ENCODE measurements at regions not wholly inside any gene's neighbourhood (a gene's known extent, or its start where the extent isn't known, plus 50 kb on each side); places are given as distances from the start of the nearest gene placed in this dataset.

DNA sequence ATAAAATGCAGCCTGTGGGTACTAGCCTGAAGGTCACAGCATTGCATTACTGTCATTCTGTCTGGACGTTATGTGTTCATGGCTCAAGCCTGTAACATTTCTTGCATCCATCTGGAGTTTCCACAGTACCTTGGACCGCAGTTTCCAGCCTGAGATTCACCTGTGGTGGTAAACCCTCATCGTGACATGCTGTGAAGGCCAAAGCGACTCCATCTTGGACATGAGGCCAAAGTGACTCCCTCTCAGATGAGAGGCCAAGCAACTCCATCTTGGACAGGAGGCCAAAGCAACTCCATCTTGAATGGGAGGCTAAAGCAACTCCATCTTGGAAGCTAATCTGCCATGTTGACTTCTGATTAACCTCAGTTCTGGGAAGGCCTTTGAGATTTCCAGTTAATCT, 257.7 kb upstream of the MYT1L start:
- no peak overlapping the region for H3K27ac ChIP-seq
- H3K4me1 ChIP-seq, result no peaks in the 10 kb centered on the region
- intact Hi-C loops (cut with DNase I; ENCODE audit: low total_unique reads), result no loop called here
- peaks cover 0 to 3% (median 0%) of the 10 kb centered on the region in 7 donors for H3K27me3 ChIP-seq (replicated peaks in 1 of 7)
- WGBS, 5 donors, result 69 to 88% (median 84%) methylated on average over 4 of the region's 4 CpGs
- H3K4me3 ChIP-seq, result no peak overlapping the region
- H3K36me3 ChIP-seq, result no peaks in the 10 kb centered on the region
- peaks cover 0 to 12% (median 2%) of the 10 kb centered on the region in 8 donors for H3K9me3 ChIP-seq
- TF ChIP-seq POLR2A (IDR thresholded peaks at IDR 0.05), result no peak
- TF ChIP-seq, protein P1, sequence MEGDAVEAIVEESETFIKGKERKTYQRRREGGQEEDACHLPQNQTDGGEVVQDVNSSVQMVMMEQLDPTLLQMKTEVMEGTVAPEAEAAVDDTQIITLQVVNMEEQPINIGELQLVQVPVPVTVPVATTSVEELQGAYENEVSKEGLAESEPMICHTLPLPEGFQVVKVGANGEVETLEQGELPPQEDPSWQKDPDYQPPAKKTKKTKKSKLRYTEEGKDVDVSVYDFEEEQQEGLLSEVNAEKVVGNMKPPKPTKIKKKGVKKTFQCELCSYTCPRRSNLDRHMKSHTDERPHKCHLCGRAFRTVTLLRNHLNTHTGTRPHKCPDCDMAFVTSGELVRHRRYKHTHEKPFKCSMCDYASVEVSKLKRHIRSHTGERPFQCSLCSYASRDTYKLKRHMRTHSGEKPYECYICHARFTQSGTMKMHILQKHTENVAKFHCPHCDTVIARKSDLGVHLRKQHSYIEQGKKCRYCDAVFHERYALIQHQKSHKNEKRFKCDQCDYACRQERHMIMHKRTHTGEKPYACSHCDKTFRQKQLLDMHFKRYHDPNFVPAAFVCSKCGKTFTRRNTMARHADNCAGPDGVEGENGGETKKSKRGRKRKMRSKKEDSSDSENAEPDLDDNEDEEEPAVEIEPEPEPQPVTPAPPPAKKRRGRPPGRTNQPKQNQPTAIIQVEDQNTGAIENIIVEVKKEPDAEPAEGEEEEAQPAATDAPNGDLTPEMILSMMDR (IDR thresholded peaks at IDR 0.05 in 8 of 11, conservative IDR thresholded peaks at IDR 0.05 in 3 of 11), result no peak
- no peak for TF ChIP-seq POLR2AphosphoS5 (IDR thresholded peaks at IDR 0.05)
- no peak for DNase-seq

DNA sequence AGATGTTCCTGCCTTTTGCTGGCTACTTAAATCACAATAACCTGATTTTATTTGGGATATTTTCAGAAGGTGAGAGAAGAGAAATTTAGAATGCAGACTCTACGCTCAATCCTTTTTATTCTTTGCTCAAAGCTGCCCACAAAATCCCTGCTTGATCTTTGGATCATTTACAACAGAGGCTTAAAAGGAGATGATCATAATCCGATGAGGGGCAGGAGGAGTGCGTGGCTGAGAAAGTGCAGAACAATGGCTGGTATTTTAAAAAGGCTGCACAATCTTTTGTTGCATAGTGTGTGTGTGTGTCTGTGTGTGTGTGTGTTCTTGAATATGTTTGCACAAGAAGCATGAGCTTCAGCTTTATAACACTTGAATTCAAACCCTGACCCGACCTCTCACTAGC, 256.3 kb upstream of the MYT1L start:
- H3K27me3 ChIP-seq (replicated peaks in 1 of 7), result peaks cover 0 to 7% (median 0%) of the 10 kb centered on the region in 7 donors
- no peaks in the 10 kb centered on the region for H3K36me3 ChIP-seq
- H3K4me1 ChIP-seq, result no peaks in the 10 kb centered on the region
- DNase-seq, result no peak
- no peak for TF ChIP-seq POLR2AphosphoS5 (IDR thresholded peaks at IDR 0.05)
- TF ChIP-seq POLR2A (IDR thresholded peaks at IDR 0.05), result no peak
- TF ChIP-seq, protein P1 (IDR thresholded peaks at IDR 0.05 in 8 of 11, conservative IDR thresholded peaks at IDR 0.05 in 3 of 11), result no peak
- WGBS, 5 donors, result 85 to 94% (median 89%) methylated on average over 4 of the region's 4 CpGs
- intact Hi-C loops (cut with DNase I; ENCODE audit: low total_unique reads), result no loop called here
- H3K4me3 ChIP-seq, result no peak overlapping the region
- peaks cover 0 to 6% (median 2%) of the 10 kb centered on the region in 8 donors for H3K9me3 ChIP-seq
- no peak overlapping the region for H3K27ac ChIP-seq

DNA sequence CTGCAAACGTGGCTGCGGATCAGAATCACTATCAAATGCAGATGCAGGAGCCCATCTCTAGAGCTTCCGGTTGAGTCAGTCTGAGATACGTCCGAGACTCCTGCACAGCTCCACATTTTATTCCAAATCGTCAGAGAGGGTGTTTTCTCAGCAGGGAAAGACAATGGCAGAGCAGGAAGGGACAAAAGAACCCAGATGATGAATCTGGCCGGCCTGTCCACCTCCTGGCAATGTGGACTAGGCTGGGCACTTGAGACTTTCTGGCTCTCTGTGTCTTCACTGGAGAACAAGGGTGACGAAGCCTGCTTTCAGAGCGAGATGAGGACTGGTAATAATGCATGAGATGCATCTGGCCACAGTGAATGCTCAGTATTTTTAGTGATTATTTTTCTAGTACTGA, 255.9 kb upstream of the MYT1L start:
- Histone ChIP-seq H3K27ac (no peak overlapping the region), H3K4me3 (no peak overlapping the region), H3K4me1 (no peaks in the 10 kb centered on the region), H3K9me3 (peaks cover 0 to 6% (median 2%) of the 10 kb centered on the region in 8 donors), H3K27me3 (replicated peaks in 1 of 7) (peaks cover 0 to 7% (median 0%) of the 10 kb centered on the region in 7 donors), H3K36me3 (no peaks in the 10 kb centered on the region)
- no peak for TF ChIP-seq POLR2A (IDR thresholded peaks at IDR 0.05)
- TF ChIP-seq, protein P1 (IDR thresholded peaks at IDR 0.05 in 8 of 11, conservative IDR thresholded peaks at IDR 0.05 in 3 of 11), result no peak
- TF ChIP-seq POLR2AphosphoS5 (IDR thresholded peaks at IDR 0.05), result no peak
- 74 to 85% (median 81%) methylated on average over 9 of the region's 9 CpGs for WGBS, 5 donors
- DNase-seq, result no peak
- intact Hi-C loops (cut with DNase I; ENCODE audit: low total_unique reads), result no loop called here

DNA sequence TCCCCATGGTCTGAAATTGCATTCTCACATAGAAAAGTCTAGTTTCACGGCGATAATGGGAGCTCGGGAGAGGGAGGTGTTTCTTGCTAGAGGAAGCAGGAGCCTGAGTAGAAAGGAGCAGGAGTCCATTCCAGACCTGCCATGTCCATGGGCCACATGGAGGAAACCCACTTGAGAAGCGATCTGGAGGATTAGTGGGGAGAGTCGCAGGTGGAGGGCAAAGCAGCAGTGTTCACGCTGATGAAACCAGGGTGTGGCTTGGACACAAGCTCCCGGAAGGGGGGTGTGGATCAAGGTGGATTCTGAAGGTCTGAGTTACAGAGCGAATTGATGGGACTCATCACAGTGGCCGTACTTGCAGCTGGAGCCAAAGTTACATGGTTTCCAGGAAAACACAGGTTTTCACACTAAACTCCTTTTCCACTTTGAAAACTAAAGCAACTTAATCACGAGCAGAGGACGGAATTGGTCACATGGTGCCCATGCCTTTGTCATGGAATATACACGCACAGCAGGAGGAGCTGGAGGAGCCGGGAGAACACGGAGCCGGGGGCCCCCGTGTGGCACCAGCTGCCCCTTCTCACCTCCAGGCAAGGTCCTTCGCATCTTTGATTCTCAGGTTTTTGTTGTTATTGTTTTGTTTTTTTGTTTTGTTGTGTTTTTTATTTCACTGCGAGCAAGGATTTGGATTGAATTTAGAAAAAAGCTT, 255.1 kb upstream of the MYT1L start:
- no peaks in the 10 kb centered on the region for H3K4me1 ChIP-seq
- TF ChIP-seq, protein P1 (IDR thresholded peaks at IDR 0.05 in 8 of 11, conservative IDR thresholded peaks at IDR 0.05 in 3 of 11), result no peak
- TF ChIP-seq POLR2AphosphoS5 (IDR thresholded peaks at IDR 0.05), result no peak
- TF ChIP-seq POLR2A (IDR thresholded peaks at IDR 0.05), result no peak
- intact Hi-C loops (cut with DNase I; ENCODE audit: low total_unique reads), result no loop called here
- 81 to 91% (median 87%) methylated on average over 18 of the region's 18 CpGs for WGBS, 5 donors
- peaks cover 0 to 6% (median 2%) of the 10 kb centered on the region in 8 donors for H3K9me3 ChIP-seq
- no peak overlapping the region for H3K4me3 ChIP-seq
- no peaks in the 10 kb centered on the region for H3K36me3 ChIP-seq
- peaks cover 0 to 4% (median 0%) of the 10 kb centered on the region in 7 donors for H3K27me3 ChIP-seq (replicated peaks in 1 of 7)
- no peak overlapping the region for H3K27ac ChIP-seq
- DNase-seq, result no peak

All from spleen (tissue), 11 donors.